Heart right ventricle (tissue), 16 donors: ENCODE measurements at regions not wholly inside any gene's neighbourhood (a gene's known extent, or its start where the extent isn't known, plus 50 kb on each side); places are given as distances from the start of the nearest gene placed in this dataset.

Source experiments
- ATAC-seq, 8 donors: fragments of 200-7000 bp; cut with Tn5 transposase; one replicate each; pipeline ENCODE4 v1.9.1; 2020; ENCODE audit warnings: mild to moderate bottlenecking in 8 of 8, moderate library complexity in 8 of 8, moderate number of reproducible peaks in 1 of 8
- DNase-seq, 2 donors: peaks; one replicate each; pipeline ENCODE4 v3.0.0-alpha.2; 2020
- H3K27ac ChIP-seq, 10 donors: fragments of 200-600 bp; sonication (generic) in 2 of 10; one replicate each; pipeline versions ENCODE4 v1.5.0 to v1.8.0; 2020 to 2022; ENCODE audit warnings: mild to moderate bottlenecking in 3 of 10
- H3K27me3 ChIP-seq, 7 donors: fragments of 200-600 bp; one replicate each; pipeline ENCODE4 v1.8.0; 2021 to 2022; ENCODE audit warnings: mild to moderate bottlenecking in 2 of 7
- H3K36me3 ChIP-seq, 9 donors: fragments of 200-600 bp; sonication (generic) in 1 of 9; one replicate each; pipeline versions ENCODE4 v1.5.0 to v1.8.0; 2020 to 2022; ENCODE audit warnings: mild to moderate bottlenecking in 2 of 9
- H3K4me1 ChIP-seq, 9 donors: fragments of 200-600 bp; sonication (generic) in 1 of 9; one replicate each; pipeline versions ENCODE4 v1.5.0 to v1.8.0; 2020 to 2022; ENCODE audit warnings: mild to moderate bottlenecking in 4 of 9
- H3K4me3 ChIP-seq, 10 donors: fragments of 200-600 bp; sonication (generic) in 2 of 10; one replicate each; pipeline versions ENCODE4 v1.5.0 to v1.8.0; 2020 to 2022; ENCODE audit warnings: mild to moderate bottlenecking in 7 of 10, moderate library complexity in 2 of 10
- H3K9me3 ChIP-seq, 11 donors: fragments of 200-600 bp in 10 of 11; sonication (generic) in 2 of 11; one replicate each; pipeline versions ENCODE4 v1.5.0 to v1.8.0; 2013 to 2022; ENCODE audit warnings: mild to moderate bottlenecking in 2 of 11, control low read depth in 1 of 11, moderate library complexity in 1 of 11
- WGBS, 2 donors: extraction: QIAGEN DNeasy Blood & Tissue Kit; methylation state at CpG; one replicate each; pipeline ENCODE4 v1.1.7; 2013; ENCODE audit warnings: inconsistent platforms in 1 of 2; 5-methylcytosine and 5-hydroxymethylcytosine counted together
- intact Hi-C, 10 donors: fragments of 100-400 bp; cut with DNase I; formaldehyde crosslinking; loops; one replicate each; pipeline versions ENCODE4 v1.11.1 to v1.14.2; 2022
- TF ChIP-seq, protein P1 (sequence below), 9 donors: fragments of 200-600 bp; sonication (generic) in 2 of 9; IDR thresholded peaks; one replicate each; pipeline versions ENCODE4 v1.5.0 to v1.8.0; 2021 to 2022; ENCODE audit warnings: antibody characterized with exemption in 9 of 9, mild to moderate bottlenecking in 5 of 9, moderate library complexity in 1 of 9
- donor health status: Arrhythmogenic right ventricular cardiomyopathy.
- donor health status: ischemic (EF 13 %, LVEDD 7.1; RV severe dilation, severe dysfunction).
- donor health status: healthy with polysubstance abuse.
- donor health status: DM: no; HTN: yes; CAD: no.
- donor health status: DM: no; HTN: no; CAD: no.
- donor health status: ischemic (EF 25% LVEDD 6.9; RV normal size, moderate dysfunction).
- donor health status: ischemic (EF 25% LVEDD 5.7; RV mildly dilated, moderate dysfunction).
- donor health status: healthy.
- donor health status: DM: yes; HTN: yes; CAD: no.
- donor health status: Ischemic cardiomyopathy.
- donor health status: ischemic (EF 35%, LVEDD 5.7; RV mildly dilated, moderate dysfunction).
- donor health status: nonischemic (EF 11% LVEDD 7.7; RV severe dilation, severe dysfunction).
- donor health status: DM: yes; HTN: yes; CAD: no.
- donor health status: PGD.
- donor health status: ischemic (EF 29% LVEDD 5.4; RV normal size, mild dysfunction).
- donor health status: nonischemic (EF 23%, LVEDD 6.1; RV moderate dilation, normal function).

GRCh38 chr1:112234710-112235109 lies 161.3 kb upstream of the CTTNBP2NL start:
- peaks cover 0 to 3% (median 0%) of the 10 kb centered on the region in 11 donors for H3K9me3 ChIP-seq
- DNase-seq, result no peak
- no peak overlapping the region for H3K4me3 ChIP-seq
- H3K27ac ChIP-seq, result no peak overlapping the region
- TF ChIP-seq, protein P1, sequence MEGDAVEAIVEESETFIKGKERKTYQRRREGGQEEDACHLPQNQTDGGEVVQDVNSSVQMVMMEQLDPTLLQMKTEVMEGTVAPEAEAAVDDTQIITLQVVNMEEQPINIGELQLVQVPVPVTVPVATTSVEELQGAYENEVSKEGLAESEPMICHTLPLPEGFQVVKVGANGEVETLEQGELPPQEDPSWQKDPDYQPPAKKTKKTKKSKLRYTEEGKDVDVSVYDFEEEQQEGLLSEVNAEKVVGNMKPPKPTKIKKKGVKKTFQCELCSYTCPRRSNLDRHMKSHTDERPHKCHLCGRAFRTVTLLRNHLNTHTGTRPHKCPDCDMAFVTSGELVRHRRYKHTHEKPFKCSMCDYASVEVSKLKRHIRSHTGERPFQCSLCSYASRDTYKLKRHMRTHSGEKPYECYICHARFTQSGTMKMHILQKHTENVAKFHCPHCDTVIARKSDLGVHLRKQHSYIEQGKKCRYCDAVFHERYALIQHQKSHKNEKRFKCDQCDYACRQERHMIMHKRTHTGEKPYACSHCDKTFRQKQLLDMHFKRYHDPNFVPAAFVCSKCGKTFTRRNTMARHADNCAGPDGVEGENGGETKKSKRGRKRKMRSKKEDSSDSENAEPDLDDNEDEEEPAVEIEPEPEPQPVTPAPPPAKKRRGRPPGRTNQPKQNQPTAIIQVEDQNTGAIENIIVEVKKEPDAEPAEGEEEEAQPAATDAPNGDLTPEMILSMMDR (IDR thresholded peaks at IDR 0.05), result no peak
- H3K4me1 ChIP-seq, result no peaks in the 10 kb centered on the region
- 78 to 85% methylated on average over 3 of the region's 3 CpGs for WGBS, 2 donors
- no peaks in the 10 kb centered on the region for H3K36me3 ChIP-seq
- ATAC-seq, result no peak
- intact Hi-C loops, result no loop called here
- no peaks in the 10 kb centered on the region for H3K27me3 ChIP-seq

- Histone ChIP-seq H3K36me3 (no peaks in the 10 kb centered on the region), H3K4me1 (no peaks in the 10 kb centered on the region), H3K4me3 (no peak overlapping the region), H3K27me3 (no peaks in the 10 kb centered on the region), H3K27ac (no peak overlapping the region), H3K9me3 (no peaks in the 10 kb centered on the region)
- intact Hi-C loops, result no loop called here
- WGBS, 2 donors, result 68 to 73% methylated on average over 2 of the region's 2 CpGs
- DNase-seq (no peak), ATAC-seq (no peak)
- TF ChIP-seq, protein P1 (IDR thresholded peaks at IDR 0.05), result no peak
Measured at GRCh38 chr1:112237983-112238545, 157.9 kb upstream of the CTTNBP2NL start.

GRCh38 chr1:112239683-112240330 lies 156.2 kb upstream of the CTTNBP2NL start:
- WGBS, 2 donors, result 68 to 73% methylated on average over 6 of the region's 6 CpGs
- TF ChIP-seq, protein P1 (IDR thresholded peaks at IDR 0.05), result no peak
- intact Hi-C loops, result loop anchor here in 1 of 10 donors (10.0 kb wide), 1 partner anchor 95 kb away; no protein-coding TSS in a partner anchor

GRCh38 chr1:112242470-112242869 lies 153.5 kb upstream of the CTTNBP2NL start:
- 70 to 74% methylated on average over 5 of the region's 5 CpGs for WGBS, 2 donors

More at GRCh38 chr1:112239683-112240330, 156.2 kb upstream of the CTTNBP2NL start:
- no peak overlapping the region for H3K4me3 ChIP-seq
- no peaks in the 10 kb centered on the region for H3K9me3 ChIP-seq
- ATAC-seq (no peak), DNase-seq (no peak)
- H3K27me3 ChIP-seq, result no peaks in the 10 kb centered on the region
- H3K27ac ChIP-seq, result no peak overlapping the region
- H3K36me3 ChIP-seq, result no peaks in the 10 kb centered on the region
- H3K4me1 ChIP-seq, result peaks cover 0 to 4% (median 0%) of the 10 kb centered on the region in 9 donors

More at GRCh38 chr1:112242470-112242869, 153.5 kb upstream of the CTTNBP2NL start:
- no peaks in the 10 kb centered on the region for H3K27me3 ChIP-seq
- intact Hi-C loops, result loop anchor here in 1 of 10 donors (10.0 kb wide), 1 partner anchor 98 kb away; no protein-coding TSS in a partner anchor
- peaks cover 0 to 16% (median 3%) of the 10 kb centered on the region in 9 donors for H3K4me1 ChIP-seq
- no peak overlapping the region for H3K27ac ChIP-seq
- H3K4me3 ChIP-seq, result no peak overlapping the region
- no peaks in the 10 kb centered on the region for H3K36me3 ChIP-seq
- DNase-seq, result no peak
- no peaks in the 10 kb centered on the region for H3K9me3 ChIP-seq
- TF ChIP-seq, protein P1 (IDR thresholded peaks at IDR 0.05), result no peak
- no peak for ATAC-seq
